ENCODE measurements at regions not wholly inside any gene's neighbourhood (a gene's known extent, or its start where the extent isn't known, plus 50 kb on each side); places are given as distances from the start of the nearest gene placed in this dataset.

DNA sequence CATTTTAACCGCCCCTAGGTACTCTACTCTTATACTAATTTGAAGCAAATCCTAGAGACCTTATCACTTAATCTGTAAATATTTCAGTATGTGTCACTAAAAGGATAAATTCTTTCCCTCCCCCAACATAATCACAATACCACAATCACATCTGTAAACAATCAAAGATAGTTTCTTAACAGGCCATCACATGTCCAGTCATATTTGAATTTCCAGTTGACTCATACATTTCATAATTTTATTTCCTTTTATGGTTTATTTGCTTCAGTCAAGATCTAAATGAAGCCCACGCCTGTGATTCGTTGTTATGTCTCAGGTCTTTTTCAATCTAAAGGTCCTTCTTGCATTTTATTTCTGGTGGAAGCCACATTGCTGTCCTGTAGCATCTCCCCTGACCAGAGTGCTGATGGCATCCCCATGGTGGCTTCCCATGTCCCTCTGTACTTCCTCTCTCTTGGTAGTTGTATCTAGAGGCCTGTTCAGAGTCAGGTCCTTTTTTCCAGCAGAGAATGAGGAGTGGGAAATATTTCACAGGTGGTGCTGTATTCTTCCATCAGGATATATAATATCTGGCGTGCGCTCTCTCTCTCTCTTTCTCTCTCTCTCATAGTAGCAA lies 128.6 kb upstream of the SLC22A23 start:
- no peak for DNase-seq

DNA sequence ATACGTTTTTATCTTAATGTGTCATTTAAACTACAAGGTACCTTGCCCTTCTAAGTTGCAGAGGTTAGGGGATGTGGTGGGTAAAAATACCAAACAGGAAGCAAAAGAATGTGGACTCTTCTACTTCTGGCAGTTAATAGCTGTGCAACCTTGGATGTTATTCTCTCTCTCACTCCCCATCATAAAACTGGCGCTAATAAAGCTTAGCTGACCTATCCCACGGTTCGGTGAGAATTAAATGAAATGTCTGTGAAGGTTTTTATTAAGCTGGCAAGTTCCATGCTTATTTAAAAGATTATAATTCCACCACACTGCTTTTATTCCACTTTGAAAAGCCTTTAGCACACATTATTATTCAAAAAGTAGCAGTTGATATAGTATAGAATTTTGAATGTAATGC lies 127.8 kb upstream of the SLC22A23 start:
- DNase-seq: no peak

DNA sequence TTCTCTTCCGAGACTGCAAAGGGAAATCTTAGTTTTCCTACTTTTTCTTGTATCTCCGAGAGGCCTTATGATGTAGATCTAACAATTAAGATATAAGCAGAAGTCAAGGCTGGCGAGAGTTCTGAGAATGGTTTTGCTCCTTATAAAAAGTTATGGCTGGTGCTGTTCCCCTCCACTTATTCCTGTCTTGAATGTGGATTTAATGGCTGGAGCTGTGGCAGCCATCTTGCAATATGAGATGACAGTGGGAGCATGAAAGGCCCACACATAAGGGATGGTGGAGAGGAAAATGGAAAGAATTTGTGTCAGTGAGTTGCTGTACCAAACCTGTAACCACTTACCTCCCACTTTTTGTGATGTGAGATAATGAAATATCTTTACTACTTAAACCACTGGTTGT lies 124.6 kb upstream of the SLC22A23 start:
- no peak for DNase-seq

DNA sequence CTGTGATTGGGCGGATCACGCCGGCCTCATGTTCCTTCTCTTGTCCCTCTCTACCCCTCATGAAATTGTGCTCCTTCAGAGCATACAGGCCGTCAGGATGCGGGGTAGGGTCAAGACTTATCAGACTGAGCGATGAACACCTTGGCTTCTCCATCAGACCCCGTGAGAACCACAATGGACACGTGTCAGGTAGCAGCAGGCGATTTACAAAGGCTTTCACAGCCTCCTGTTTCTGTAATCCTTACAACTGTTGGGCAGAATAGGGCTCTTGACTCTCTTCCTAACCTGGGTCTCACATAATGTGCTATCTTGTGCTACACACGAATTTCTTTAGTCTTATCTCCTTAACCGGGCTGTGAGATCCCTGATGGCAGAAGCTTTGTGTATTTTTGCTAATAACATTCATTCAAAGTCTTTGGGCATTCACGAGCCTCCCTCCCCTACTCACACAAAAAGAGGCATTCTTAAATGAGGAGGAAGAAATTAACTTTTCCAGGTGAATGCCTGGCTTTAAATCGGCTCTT lies 122.9 kb upstream of the SLC22A23 start:
- DNase-seq: no peak

DNA sequence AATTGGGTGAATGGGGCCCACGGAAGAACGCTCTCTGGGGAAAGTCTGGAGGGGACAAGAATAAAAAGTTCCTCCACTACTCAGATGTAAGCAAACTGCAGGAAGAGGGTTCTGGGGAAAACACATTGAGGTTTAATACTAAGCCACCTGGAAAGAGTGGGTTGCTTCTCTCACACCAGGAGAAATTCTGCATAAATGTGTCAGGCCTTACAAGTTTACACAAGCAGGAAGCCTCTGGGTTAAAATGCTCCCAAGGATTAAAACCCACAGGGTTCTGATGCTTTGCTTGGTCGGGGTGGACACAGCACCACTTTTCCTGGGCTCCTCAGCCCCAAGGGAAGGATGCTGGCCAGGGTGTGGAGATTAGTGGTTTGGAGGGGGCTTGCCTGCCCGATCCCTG lies 122.1 kb upstream of the SLC22A23 start:
- DNase-seq: no peak

DNA sequence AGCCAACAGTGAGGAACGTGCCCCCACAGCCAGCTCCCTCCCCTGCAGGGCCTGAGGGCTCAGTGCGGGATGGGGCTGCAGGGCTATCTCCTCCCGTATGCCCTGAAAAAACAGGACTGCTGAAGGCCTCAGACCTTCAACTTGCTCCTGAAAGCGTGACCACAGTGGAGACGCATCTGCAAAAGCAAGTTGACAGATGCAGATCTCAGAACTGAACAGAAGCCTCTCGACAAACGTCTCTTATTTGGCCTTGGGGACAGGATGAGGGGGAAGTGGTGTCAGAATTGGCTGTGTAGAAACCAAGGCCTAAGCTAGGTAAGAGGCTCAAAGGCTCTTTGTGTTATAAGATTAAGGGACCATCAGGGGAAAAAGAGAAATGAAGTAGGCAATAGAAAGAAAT lies 120.7 kb upstream of the SLC22A23 start:
- DNase-seq: peak in 1 of 2 experiments; percentile 56

DNA sequence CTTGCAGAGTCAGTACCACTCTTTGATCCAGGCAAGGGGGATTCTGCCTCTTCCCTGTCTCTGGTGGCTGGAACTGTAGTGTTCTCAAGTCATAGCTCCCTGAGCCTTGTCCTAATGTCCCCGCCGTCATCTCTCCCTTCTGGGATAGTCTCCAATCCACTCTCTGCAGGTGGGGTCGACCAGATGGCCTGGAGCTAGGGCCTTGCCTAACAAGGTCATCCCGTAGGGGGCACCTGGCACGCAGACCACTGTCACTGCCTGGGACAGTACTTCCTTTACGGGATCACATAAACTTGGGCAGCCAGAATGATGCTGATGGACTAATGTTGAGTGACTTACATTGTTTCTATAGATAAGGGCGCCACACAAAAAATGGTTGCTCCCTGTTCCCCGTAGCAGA lies 118.9 kb upstream of the SLC22A23 start:
- DNase-seq: no peak

DNA sequence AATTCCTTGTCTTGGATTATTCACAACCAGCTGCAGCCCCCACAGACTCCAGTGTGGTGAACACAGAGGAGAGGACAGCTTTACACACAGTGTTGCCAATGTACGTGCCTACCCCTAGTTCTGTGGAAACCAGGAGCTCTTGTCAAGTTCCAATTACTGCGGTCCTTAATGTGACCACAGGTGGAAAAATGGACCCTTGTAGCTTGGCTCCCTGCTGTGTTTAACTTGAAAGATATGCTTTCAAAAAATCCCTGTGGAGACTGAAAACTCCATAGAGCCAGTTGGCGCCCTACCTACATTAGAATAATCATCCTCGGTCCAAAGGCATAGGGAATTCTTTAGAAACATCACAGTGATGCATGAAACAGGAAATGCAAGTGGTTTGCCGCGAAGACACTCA lies 118.3 kb upstream of the SLC22A23 start:
- DNase-seq: no peak

DNA sequence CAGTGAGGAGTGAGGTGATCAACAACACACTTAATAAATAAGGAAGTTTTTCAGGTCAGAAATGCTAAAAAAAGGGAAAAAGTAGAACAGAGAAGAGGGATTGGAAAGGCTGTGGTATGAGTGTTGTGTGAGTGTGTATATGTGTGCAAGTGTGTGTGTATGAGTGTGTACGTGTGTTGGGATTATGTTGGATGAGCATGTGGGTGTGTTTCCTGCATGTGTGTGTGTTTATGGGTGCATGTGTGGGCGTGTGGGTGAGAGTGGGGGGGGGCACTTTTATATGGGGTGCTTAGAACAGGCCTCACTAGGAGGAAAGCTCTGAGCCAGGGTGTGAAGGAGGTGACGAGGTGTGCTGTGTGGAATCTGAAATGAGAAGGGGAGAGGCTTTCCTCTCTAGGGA lies 116.8 kb upstream of the SLC22A23 start:
- DNase-seq: no peak

DNA sequence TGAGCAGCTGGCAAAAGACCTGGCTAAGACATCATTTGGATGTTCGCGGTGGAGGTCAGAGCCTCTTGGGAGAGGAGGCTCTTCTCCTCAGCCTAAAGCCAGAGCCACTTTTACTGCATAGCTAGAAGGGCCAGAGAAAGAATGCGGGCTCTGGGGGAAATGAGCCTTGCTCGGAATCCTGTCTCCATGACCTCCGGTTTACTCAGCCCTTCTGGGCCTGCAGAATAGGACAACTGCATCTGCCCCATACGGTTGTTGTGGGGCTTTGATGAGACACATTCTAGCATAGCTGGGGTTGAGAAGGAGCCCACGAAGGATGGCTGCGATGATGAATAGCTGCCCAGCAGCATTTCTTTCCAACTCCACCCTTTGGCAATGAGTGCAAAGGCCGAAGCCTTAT lies 115.0 kb upstream of the SLC22A23 start:
- DNase-seq: no peak

DNA sequence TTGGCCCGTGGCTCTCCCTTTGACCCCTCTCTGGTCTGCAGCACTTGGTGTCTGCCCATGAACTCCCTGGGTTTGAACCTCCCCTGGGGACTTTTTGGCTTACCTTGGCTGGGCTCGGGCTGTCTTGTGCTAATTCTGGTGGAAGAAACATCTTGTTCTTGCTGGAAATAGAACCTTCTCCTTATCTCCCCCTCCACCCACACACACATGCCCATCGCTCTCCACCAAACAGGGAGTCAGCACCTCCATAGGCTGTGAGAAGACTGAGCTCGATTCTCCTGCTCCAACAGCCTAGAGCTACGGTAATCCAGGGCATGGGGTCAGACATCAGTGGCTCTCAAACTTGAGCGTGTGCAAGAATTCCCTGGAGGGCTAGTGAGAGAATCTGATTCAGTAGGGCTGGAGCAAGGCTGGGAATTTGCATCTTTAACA lies 114.4 kb upstream of the SLC22A23 start:
- no peak for DNase-seq

DNA sequence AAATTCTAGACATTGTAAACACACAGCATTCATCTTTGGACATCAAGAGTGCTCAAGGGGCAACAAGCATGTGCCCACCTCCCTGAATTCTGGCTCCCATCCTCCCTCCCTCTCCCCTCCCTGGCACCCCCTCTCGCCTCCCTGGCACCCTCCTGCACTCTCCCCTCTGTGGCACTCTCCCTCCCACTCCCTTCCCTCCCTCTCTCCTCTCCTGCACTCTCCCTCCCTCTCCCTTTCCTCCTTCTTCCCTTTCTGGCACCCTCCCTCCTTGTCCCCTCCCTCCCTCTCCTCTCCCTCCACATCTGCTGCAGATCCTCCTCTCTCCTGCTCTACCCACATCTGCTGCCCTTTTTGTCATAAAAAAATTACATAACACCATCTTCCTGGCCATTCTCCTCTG lies 113.0 kb upstream of the SLC22A23 start:
- peak; percentile 69 to 85 for DNase-seq

DNA sequence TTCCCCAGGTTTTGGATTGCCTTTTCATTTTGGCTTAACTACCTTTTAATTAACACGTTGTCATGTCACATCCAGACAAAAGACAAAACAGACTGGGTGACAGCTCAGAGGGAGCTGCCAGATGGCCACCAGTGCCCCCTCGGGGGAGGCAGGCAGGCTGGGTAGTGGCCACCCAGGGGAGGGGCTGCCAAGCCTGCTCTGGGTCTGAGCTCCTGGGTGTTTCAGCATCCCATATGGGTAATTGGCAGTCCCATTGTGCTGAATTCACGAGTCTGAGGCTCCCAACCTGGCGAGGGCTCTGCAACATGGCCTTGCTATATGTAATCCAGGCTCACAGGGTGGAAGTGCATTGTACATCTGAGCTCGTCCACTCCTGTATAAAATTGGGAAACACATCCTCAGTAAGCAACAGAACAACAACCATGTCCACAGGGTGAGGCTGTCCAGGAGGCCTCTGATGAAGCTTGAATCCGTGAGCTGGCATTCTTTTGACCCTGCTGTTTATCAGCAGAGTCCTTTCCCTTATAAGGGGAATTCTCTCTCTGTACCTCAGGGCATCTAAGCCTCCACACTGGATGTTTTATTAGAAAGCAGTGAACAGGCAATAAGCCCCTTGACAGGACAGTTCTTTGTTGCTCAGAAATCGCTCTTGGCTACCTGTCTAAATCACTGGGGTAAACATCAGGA lies 111.7 kb upstream of the SLC22A23 start:
- peak; percentile 92 to 97 for DNase-seq

DNA sequence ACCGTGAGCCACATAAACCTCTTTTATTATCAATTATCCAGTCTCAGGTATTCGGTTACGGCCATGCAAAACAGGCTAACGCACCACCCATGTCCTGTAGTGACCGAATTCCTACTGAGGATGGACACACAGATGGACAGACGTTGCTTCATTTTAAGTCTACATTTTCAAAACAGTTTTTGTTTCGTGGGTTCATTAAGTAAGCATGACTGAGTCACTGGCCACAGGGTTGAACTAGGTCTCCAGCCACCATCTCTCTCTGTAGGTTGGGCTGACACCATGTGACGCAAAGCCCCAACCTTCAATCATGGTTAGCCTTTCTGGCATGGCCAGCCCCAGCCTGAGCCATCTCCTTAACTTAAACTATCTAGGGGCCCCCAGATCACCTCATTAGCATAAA lies 110.0 kb upstream of the SLC22A23 start:
- no peak for DNase-seq

DNA sequence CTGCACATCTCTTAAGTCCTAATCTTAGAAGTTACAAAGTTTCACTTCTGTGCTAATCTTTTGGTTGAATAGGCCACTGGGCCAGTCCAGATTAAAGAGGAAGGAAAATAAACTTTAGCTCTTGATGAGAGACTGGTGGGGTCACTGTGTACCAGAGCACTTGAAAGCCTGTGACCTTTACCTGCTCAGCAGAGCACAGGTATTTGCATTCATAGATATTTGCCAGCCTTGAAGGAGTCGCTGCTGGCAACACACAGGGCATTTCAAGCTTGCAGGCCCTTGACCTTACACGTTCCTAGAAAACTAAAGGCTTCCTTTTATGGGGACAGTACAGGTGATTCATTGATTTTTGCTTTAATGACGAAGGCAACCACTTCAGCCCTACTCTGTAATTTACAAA lies 108.4 kb upstream of the SLC22A23 start:
- DNase-seq: no peak

DNA sequence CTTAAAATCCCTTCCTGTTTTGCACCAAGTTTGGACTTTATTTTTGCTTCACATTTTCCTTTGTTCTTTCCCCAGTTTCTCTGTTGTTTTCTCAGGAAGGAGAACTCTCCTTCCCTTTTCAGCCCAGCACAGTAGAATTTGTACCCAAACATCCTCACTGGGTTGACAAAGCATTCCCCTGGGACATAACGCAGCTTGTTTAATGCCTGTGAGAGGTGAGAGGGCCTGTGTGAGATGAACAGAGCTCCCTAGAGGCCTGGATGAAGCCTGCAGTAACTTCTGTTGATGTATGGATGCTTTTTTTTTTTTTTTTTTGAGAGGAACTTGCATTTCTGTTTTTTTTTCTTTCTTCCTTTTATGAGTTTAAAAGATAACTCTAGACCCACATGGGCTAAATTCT lies 104.9 kb upstream of the SLC22A23 start:
- DNase-seq: peak; percentile 55 to 81

DNA sequence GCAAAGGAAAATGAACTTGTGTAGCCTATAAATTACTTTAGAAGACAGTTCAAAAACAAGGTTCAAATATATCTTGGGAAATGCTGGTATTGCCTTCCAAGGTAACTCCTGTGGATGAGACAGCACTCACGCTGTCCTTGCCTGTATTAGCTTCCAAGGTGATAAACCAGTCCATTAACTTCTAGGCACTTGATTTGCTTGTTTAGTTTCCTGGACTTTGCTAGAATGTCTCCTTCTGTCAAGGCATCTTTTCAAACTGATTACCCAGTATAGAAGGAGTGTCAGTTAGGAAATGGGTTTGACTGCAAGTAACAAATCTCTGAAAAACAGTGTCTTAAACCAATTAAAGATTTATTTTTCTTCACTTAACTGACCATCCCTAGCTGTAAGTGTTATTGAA lies 103.4 kb upstream of the SLC22A23 start:
- DNase-seq: no peak

DNA sequence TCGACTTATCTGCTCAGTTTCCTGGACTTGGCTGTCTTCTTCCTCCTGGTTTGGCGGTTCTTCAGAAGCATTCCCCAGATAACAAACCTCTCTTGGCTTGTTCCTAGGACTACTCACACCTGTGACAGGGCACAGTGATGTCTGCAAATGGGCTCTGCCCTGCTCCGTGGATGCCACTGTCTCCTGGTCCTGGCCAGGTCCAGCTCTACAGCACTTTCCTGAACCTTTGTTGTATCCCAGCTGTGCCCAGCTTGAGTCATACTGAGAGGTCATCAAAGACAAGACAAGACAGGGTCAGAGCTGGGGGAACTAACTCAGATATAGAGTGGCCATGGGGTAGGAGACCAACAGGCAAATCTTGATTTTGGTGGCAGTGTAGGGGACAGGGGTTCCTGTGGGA lies 102.7 kb upstream of the SLC22A23 start:
- no peak for DNase-seq

DNA sequence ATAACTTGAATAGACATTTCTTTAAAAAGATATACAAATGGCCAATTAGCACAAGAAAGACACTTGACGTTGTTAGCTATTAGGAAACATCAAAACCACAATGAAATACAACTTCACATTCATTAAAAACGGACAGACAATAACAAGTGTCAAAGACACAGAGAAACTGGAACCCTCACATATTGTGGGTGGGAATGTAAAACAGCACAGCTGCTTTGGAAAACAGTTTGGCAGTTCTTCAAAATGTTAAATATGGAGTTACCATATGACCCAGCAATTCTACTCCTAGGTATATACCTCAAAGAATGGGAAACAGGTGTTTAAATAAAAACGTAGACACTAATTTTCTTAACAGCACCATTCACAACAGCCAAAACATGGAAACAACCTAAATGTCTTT lies 100.5 kb upstream of the SLC22A23 start:
- DNase-seq: no peak

DNA sequence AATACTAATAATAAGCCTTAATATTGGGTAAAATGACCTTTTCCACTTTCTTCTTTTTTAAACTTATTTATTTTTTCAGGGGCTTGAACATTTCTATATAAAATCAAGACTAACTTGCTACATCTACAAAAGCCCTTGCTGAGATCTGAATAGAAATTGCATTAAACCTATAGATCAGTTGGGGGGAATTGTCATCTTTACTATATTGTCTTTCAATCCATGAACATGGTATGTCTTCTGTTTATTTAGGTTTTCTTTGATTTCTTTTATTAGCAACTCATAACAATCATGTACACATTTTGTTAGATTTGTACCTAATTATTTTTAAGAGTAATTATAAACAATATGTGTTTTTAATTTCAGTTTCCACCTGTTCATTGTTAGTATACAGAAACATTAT lies 96.4 kb upstream of the SLC22A23 start:
- DNase-seq: no peak

DNA sequence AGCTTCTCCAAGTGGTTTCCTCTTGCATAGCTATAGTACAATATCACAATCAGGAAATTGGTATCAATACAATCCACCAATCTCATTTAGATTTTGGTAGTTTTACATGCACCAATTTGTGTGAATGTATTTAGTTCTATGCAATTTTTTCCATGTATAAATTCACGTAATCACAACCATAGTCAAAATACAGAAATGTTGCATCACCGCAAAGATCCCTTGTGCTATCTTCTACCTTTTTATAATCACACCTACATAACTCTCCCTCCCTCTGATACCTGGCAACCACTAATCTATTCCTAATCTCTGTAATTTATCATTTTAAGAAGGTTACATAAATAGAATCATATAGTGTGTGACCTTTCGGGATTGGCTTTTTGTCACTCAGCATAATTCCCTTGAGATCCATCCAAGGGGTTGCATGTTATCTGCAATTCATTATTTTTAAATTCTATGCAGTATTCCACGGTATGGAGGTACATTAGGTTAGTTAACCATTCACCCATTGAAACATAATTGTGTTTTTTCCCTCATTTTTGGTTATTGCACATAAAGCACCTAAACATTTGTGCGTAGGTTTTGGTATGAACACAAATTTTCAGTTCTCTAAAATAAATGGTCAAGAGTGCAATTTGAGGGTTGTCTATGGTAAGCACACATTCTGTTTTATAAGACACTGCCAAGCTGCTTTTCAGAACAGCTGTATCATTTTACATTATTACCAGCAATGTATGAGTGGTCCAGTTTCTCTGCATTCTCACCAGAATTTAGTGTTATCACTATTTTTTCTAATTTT lies 95.1 kb upstream of the SLC22A23 start:
- no peak for DNase-seq

DNA sequence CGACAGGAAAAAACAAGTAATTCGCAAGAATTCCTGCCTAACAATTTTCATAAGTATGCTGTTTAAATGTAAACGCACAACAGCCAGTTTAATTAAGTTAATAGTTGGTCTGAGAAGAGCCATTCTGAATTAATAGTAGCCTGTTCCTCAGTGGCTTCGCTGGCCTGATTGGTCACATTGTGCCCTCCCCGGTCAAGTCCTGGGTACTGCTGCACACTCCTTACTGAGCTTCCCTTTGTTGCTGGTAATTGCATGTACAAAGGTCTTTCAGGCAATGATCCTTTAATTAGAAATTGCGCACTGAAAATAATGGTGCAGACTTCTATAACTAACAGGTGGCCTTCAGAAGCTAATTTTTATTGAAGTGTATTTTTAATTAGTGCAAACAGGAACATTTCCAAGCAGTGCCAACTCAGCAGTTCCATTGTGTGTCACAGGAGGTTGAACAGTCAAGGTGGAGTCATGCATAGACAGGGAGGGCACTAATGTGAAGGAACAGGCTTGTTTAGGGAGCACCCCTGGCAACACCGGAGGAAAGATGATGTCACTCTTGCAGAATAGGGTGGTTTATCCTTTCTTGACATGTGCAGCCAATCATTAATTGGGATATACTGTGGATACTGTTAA lies 92.6 kb upstream of the SLC22A23 start:
- no peak for DNase-seq

DNA sequence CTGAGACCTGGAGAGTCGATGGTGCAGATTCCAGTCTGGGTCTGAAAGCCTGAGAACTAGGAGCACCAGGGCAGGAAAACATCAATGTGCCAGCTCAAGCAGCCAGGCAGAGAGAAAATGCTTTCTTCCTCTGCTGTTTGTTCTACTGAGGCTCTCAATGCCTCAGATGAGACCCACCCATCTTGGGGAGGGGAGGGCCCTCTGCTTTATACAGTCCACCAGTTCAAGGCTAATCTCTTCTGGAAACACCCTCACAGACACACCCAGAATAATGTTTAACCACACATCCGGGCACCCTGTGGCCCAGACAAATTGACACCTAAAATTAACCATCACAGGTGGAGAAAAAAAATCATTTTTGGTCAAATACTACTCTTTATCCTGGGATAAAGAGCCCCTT lies 89.3 kb upstream of the SLC22A23 start:
- no peak for DNase-seq

DNA sequence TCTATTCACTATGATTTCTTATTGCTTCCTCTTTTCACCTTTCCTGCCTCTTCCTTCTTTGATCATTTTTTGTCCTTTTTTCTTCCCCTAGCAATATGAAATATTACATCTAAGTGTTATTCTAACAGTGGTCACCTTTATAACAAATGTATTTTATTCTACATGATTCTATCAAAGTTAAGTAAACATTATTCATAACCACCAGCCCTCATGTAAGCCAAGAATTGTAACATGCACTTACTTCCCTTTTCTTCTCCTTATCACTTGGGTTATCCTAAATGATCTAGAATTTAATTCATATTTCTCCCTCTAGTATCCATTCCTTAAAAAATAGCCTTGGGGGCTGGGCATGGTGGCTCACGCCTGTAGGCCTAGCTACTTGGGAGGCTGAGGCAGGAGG lies 88.3 kb upstream of the SLC22A23 start:
- DNase-seq: no peak
